SHP77 treated with DMSO at 0.1 percent for 48 hours (cell line): ENCODE measurements at regions not wholly inside any gene's neighbourhood (a gene's known extent, or its start where the extent isn't known, plus 50 kb on each side); places are given as distances from the start of the nearest gene placed in this dataset.
A peak's percentile ranks its signal among the peaks of the same experiment; 100 is the strongest.
"Not testable (repeated sequence)": the region's sequence is repeated elsewhere in the genome, so short reads cannot be mapped to it uniquely, and the experiment has no call there.

Experiments used
- DNase-seq: peaks from one replicate; lab custom pipeline; 2025; lab: John Stamatoyannopoulos, UW

DNA sequence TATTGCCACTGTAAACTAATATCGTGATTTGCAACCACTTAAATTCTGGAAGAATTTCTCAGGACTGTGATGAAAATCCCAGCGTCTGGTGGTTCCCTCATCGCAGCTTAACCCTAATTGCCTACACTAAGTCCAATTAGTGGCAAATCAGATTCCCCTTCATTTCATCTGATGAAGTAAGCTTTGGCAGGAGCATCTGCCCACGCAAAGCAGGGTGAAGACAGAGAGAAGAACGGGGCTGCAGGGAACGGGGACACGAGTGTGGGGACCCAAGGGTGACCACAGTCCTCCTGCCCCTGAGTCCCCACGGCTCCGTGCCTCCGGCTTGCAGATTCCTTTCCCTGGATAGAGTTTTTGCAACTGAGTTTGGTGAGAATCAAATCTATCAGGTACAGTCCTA lies 159.5 kb downstream of the LY86 start:
- DNase-seq: no peak

GRCh38 chr6:6749702-6750491 lies 161.4 kb downstream of the LY86 start:
- peak; percentile 67 for DNase-seq

DNA sequence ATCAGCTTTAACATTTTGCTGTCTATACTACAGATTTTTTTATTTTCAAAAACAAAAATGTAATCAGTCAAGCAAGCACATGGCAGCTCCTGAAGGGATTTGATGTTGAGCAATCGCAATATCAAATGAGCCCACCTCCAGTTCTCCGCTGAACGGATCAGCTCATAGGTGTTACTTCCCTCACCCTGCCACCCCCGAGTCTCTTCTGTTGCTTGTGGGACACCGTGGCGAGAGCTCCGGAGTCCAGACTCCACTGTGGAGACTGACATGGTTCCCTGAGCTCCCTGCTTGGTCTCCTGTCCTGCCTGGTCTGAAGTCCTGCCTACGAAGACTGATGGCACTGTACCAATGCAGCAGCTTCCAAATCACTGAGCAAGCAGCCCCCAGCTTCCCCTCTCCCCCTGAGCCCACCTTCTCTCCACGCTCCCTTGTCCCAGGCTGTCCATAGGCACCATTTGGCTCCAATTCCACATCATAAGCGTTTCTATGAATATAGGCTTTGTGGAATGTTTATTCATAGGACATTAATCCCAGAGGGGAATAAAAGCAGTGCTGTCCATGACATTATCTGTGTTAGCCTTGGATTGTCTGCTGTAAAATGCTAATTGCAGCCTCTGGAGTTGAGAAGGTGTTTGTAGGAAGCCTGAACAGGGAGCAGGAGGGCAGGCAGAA lies 162.2 kb downstream of the LY86 start:
- no peak for DNase-seq

DNA sequence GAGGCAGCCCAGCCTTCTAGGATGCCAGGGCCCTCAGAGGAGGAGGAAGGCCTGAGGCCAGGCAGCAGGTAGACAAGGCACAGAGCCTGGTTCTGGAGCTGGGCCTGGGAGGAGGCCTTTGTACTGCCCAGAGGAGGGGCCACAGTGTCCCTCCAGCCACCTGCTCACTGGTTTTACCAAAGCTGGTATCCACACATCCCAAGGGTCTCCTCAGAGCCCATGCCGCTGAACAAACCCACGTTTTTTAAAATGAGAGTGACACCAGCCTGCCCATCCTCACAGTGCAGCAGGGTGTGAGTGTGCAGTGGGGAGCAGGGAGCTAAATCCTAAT lies 162.7 kb downstream of the LY86 start:
- DNase-seq: no peak

GRCh38 chr6:6751619-6752023 lies 163.1 kb downstream of the LY86 start:
- DNase-seq: no peak

DNA sequence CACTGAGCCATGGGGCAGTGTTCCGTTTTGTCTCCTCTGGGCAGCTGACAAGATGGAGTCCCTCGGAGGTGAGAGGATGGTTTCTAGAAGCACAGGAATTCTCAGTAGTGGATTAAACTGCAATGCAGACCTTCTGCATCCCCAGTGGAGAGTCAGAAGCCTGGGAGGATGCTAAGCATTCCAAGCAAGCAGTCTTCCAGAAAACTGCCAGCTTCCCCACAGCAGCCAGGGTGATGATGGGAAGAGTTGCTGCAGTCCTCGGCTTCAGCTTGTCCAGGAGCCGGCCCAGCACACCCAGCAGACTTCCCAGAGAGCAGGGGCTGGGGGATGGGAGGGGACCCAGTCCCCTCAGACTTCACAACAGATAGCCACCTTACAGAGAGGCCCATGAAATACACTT lies 163.6 kb downstream of the LY86 start:
- DNase-seq: no peak

- DNase-seq: no peak
Measured at GRCh38 chr6:6753301-6753700, 164.8 kb downstream of the LY86 start.

DNA sequence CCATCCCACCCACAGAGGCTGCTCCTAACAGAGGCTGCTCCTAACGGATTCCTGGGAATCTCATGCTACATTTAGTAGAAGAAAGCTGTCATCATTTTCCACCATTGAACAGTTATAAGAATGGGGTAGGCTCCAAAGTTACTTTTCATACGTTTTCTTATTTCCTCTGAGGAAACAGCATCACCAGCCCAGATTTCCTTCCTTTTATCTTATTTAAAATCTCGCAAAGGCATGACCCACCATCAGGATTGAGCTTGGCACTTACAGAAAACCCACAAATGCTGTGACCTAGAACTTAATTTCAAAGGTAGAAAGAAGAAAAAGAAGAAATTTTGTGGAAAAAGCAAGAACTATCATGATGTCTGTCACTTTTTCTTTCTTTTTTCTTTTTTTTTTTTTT lies 168.0 kb downstream of the LY86 start:
- DNase-seq: no peak

DNA sequence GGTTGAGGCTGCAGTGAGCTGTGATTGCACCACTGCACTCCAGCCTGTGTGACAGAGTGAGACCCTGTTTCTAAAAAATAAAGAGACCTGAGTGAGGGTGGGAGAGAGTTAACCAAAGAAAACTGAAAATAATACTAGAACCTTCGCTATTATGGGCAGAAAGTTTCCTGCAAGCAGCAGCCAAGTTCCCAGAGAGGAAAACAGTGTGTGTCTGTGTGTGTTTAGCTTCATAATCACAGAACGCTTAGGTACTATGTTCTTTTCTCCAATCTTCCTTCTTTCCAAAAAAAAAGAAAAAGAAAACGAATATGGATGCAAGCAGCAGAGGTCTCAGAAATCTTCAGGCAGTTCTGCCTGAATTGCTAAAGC lies 170.0 kb downstream of the LY86 start:
- no peak for DNase-seq

DNA sequence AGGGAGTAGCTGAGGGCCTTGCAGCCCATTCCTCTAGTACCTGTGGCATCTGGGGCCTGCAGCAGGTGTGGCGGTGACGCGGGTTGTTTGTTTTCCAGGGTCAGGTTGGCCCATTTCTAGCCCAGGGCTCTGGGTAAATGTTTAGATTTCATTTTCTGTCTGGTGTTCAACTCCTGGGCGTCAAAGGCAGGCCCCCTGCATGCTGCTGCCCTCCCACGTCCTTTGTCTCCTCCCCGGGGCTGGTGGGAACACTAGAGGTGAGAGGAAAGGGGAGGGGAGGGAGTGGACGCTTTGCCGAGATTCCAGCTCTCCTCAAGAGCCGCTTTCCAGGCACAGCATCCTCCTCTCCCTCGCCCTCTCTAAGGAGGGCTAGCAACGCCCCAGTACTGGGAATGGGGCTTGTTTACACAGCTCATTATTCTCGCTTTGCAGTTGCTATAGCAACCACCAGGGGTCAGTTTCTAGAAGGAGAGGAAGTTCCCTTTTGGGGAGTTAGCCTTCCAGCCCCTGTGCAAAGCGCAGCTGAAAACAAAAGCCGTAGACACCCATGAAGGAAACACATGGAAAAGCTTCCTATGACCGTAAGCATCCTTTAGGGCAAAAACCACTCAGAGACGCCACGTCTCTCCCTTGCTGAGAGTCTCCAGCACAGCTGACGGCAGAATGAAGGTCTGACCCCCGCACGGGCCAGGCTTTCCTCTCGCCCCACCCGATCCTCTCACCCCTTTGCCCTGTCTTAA lies 170.6 kb downstream of the LY86 start:
- DNase-seq: no peak

- DNase-seq: no peak
Measured at GRCh38 chr6:6760002-6760401, 171.5 kb downstream of the LY86 start.

DNA sequence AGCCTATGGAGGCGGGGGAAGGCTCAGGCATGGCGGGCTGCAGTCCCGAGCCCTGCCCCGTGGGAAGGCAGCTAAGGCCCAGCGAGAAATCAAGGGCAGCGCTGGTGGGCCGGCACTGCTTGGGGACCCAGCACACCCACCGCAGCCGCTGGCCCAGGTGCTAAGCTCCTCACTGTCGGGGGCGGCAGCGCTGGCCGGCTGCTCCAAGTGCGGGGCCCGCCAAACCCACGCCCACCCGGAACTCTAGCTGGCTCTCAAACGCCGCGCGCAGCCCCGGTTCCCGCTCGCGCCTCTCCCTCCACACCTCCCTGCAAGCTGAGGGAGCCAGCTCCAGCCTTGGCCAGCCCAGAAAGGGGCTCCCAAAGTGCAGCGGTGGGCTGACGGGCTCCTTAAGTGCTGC lies 174.0 kb downstream of the LY86 start:
- not testable (repeated sequence) for DNase-seq

DNA sequence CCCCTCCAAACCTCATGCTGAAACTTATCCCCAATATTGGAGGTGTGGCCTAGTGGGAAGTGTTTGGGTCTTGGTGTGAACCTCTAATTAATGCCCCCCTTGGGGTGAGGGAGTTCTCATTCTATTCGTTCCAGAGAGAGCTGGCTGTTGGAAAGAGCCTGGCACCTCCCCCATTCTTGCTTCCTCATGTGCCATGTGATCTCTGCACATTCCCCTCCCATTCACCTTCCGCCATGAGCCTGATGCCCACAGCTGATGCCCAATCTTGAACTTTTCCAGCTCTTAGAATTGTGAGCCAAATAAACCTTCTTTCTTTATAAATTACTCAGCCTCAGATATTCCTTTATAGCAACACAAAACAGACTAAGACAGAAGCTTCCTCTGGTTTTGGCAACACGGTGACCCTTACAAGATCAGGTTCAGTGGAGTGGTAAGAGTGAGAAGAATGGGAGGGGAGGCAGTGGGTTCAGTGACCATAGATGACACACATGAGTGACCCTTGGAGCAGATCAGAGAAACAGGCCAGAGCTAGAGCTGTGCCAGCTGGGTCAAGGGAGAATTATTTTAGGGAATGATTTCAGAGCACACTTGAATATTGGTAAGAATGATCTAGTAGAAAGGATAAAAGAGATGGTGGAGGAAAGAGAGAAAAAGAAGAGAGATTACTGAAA lies 176.4 kb downstream of the LY86 start:
- DNase-seq: no peak

DNA sequence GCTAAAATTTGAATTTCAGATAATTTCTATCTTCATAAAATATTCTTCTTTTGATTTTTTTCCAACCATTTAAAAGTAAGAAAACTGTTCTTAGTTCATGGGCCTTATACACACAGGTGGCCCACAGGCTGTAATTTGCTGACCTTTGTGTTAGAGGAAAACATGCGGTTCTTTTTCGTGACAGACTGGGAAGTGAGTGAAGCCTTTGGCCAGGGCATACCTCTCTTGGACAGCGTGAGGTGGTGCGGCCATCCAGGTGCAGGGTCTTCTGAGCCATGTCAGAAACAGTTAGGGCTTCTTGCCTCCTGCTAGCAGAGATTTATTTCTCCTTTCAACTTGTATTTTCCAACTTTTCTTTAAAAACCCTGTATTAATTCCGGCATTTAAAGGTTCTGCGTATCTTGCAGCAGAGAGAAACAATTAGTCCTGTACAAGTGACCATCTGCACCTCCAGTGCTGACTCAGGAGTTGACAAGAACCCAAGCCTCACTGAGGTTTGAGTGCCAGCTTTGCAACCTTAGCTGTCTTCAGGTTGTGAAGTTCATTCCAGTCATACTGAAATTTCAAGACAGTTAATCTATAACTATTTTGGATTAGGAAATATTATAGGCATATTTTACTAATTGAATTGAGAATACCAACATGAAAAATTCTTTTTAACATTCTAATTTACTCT lies 177.8 kb downstream of the LY86 start:
- DNase-seq: no peak

- no peak for DNase-seq
Measured at GRCh38 chr6:6769466-6769865, 180.9 kb downstream of the LY86 start.

GRCh38 chr6:6771224-6771945 lies 182.9 kb downstream of the LY86 start:
- no peak for DNase-seq

DNA sequence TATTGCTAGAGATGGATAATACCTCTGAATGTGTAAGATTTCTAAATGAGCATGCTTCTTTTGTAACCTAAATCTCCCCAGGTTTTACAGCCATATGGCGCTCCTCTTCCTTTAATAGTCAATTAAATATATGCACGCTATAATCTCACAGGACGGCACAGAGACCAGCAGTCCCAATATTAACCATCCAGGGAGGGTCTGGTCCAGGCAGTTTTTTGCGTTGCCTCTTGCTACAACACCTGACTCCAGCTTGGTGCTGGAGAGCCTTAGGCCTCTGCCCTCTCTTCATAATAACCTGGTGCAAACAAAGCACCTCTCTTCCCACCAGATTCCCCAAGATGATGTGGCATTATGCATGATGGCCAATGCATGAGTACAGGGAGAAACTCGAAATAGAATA lies 183.4 kb downstream of the LY86 start:
- no peak for DNase-seq

GRCh38 chr6:6772751-6773150 lies 184.2 kb downstream of the LY86 start:
- DNase-seq: no peak

- DNase-seq: no peak
Measured at GRCh38 chr6:6775074-6775473, 186.6 kb downstream of the LY86 start.

GRCh38 chr6:6780231-6780630 lies 191.7 kb downstream of the LY86 start:
- DNase-seq: no peak

GRCh38 chr6:6781172-6781872 lies 192.8 kb downstream of the LY86 start:
- no peak for DNase-seq
